C1 segment of cervical spinal cord (tissue), 14 donors: ENCODE measurements at regions not wholly inside any gene's neighbourhood (a gene's known extent, or its start where the extent isn't known, plus 50 kb on each side); places are given as distances from the start of the nearest gene placed in this dataset.

Source experiments
- DNase-seq, 14 donors: peaks; one replicate each; lab custom pipeline; 2025; lab: John Stamatoyannopoulos, UW

DNA sequence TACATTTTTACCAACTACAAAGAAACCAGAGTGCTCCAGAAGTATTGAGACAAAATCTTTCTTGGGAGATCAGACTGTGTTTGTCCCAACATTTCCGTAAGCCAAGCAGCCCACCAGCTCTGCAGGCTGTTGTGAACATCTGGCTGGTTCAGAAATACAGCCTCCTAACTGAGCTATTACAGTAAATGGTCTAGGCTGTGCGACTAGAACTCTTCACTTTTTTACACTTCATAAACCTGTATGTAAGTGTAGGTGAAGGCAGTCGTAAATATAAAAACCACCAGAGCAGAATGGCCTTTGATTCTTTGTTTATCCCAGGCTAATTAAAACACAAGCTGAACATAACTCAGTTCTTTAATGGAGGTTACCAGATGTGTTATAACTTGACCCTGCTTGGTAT is 235.3 kb downstream of the ARRDC4 start:
- DNase-seq = no peak

DNA sequence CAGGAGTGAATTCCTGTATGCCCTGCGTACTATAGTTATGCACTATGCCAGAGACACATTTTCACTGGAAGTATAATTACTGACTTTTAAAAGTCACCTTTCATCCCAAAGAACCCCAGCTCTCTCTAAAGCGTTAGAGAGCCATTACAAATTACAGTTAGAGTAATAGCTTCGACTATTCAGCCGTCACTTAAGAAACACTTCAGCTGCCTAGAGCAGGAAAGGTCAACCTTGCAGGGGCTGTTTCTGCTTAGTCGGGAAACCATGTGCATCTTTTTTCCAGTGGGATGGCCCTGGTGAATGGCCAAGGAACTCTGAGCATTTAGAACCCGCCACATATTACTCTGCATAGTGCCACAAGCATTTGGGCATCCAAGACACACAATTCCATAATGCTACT is 235.9 kb downstream of the ARRDC4 start:
- no peak for DNase-seq

DNA sequence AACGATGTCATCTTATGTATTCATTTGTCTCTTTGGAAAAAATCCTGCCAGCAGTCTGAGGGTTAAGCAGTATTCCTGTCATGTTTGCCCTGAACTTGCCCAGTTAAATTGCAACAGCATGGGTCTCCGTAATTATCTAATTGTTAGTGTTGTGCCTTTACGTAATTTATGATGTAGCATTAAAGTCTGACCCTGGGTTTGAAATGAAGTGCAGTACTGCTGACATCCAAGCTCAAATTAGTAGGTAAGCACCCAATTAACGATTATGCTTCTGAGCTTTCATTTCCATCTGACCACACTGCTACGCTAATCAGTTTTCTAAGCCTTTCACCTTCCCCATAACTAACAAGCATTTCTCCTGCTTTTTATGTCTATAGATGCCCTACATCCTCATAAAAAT is 241.8 kb downstream of the ARRDC4 start:
- no peak for DNase-seq

- no peak for DNase-seq
Measured at GRCh38 chr15:98203872-98204660, 243.6 kb downstream of the ARRDC4 start.

- DNase-seq = no peak
Measured at GRCh38 chr15:98207928-98208327, 247.4 kb downstream of the ARRDC4 start.

- DNase-seq = no peak
Measured at GRCh38 chr15:98213346-98213979, 253.0 kb downstream of the ARRDC4 start.

DNA sequence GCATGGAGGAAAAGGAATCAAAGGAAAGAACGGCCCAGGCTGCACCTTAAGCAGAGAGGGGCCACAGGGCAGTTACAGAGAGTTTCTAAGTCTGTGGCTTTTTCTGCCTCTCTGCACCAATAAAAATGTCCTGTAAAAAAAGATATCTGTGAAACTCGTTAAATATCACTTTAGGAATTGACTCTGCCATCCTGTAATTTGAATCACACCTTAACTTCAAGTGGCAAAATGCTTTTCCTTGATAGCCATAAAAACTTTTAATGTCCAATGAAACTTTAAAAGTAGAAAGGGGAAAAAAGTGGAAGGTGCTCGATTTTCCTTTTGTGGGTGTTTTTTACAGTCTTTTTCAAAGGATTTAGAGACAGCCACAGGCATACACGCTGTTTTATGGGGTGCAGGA is 255.7 kb downstream of the ARRDC4 start:
- DNase-seq = no peak

DNA sequence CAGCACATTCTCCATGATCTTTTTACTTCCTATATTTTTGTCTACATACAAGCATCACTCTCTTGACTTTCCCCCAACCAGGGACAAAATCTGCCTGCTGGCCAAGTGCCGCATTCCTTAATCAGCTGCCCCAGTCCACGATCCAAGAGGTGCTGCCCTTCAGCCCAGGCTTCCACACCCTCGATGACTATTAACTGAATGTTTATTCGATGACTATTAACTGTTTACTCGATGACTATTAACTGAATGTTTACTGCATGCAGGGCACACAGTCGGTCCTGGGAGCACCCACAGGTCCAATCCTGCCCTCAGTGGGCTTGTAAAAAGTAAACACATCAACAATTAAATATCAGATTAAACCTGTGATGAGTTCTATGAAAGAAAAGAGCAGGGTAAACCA is 256.9 kb downstream of the ARRDC4 start:
- no peak for DNase-seq

DNA sequence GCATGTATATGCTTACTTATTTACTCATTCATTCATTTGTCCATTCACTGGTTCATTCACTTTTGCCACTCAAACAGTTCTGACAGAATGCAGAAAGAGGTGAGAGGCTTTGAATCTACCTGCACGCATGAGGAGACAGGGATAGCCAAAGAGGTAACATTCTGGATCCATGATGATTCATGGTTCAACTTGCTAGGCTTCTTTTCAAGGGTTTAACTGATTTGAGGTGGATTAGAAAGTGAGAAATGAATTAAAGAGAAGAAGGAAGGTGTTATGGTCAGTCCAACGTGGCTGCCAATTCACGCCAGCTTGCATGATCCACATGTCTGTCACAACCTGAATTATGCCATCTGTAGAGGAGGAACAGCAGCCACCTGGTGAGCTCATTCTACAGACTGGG is 260.6 kb downstream of the ARRDC4 start:
- no peak for DNase-seq

GRCh38 chr15:98221577-98221976 is 261.1 kb downstream of the ARRDC4 start:
- DNase-seq = no peak

DNA sequence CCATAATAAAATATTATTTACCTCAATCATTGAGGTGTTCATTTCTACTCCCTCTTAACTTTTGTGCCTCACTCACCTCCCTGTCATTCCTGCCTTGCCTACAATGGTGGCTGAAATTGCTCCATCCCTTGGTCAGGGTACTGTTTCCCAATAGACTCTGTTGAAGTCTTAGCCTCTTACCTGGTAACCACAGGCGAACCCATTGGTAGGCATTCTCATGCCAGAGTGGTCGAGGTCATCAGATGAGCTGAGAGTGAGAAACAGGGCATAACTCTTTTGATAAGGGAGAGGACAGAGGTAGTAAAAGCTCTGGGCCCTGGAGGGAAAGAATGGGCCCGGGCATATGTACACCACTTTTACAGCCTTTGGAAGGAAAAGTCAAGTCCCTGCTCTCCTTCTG is 265.6 kb downstream of the ARRDC4 start:
- no peak for DNase-seq

DNA sequence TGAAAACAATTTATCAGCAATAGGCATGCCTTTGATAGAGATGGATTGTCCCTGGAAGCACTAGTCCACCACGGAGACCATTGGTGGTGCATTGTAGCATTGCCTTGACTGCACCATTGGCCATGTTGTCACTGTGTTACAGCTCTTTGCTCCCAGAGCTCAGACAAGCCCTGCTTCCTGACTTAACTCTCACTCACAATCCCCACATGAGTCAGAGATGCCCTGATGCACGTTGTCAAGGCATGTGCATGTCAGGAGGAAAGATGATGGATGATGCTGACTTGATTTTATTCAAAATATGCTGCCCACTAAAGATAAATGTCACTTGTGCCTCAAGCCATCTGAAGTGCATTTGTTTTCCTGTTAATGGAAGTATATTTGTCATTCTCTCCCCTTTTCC is 266.1 kb downstream of the ARRDC4 start:
- no peak for DNase-seq

DNA sequence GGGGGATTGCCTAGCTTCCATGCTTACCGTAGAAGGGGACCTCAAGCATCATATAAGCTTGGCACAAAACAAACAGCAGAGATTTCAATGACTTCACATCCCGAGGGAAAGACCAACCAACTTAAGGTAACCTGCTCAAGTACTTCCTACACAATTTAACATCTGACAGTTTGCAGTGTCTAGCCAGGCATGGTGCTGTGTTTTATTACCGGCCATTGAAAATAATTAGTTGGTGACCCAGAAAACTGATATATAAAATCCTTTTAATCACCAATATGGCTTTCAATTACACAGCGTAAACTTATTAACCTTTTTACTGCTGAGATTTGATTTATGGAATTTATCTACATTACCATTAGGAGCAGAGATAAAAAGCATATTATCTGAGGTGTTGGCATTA is 268.3 kb downstream of the ARRDC4 start:
- no peak for DNase-seq

DNA sequence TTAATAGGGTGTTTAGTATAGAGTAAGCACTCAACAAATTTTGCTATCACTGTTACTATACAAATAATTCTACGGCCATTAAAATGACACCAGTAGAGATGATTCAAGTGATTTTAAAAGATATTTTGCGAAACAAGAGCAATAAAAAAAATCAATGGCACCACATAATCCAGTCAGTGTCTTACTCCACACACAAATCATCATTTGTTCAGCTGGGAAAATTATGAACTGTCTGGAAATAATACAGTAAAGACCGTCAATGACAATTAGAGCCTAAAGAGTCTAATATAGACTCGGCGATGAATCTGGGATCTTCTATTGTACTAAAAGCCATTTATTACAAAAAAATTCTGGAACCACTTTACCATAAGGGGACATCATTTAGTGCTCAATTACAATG is 270.5 kb downstream of the ARRDC4 start:
- DNase-seq = no peak

- DNase-seq = no peak
Measured at GRCh38 chr15:98231696-98232440, 271.4 kb downstream of the ARRDC4 start.

DNA sequence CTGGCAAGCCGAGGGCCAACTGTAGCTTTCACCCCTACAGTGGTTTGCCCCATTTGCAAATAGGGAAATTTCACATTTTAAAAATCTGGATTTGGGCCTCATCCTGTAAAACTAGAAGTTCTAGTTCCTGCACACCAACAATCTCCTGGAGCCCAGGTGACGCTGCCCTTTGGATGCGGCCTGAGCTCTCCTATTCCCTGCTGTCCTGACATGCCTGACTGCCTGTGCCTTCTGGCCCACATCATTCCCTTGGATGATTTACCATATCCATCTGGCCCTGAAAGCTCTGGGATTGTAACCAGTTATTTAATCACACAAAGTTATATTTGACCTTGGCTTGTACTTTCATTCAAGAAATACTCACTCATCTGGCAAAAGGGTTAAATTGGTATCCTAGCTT is 272.3 kb downstream of the ARRDC4 start:
- no peak for DNase-seq

- DNase-seq = no peak
Measured at GRCh38 chr15:98233873-98234272, 273.4 kb downstream of the ARRDC4 start.

DNA sequence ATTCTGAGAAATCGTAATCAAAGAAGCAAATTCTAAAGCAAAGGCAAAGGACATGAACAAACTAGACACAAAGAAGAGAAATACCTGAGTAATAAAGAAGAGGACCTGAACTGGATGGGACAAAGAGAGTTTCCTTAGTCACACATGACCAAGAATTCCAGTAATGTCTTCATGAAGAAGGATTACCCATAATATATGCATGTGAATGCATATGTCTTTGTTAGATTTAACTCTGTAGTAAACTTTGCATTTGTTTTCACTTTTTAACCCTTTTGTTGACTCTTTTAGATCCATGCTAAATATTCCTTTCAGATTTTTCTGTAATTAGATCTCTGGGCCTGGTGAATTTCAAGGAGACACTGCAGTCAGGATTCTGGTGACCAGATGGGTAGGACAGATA is 279.8 kb downstream of the ARRDC4 start:
- DNase-seq = no peak

- DNase-seq = no peak
Measured at GRCh38 chr15:98241032-98241554, 280.6 kb downstream of the ARRDC4 start.

GRCh38 chr15:98257290-98257689 is 296.8 kb downstream of the ARRDC4 start:
- DNase-seq = no peak

DNA sequence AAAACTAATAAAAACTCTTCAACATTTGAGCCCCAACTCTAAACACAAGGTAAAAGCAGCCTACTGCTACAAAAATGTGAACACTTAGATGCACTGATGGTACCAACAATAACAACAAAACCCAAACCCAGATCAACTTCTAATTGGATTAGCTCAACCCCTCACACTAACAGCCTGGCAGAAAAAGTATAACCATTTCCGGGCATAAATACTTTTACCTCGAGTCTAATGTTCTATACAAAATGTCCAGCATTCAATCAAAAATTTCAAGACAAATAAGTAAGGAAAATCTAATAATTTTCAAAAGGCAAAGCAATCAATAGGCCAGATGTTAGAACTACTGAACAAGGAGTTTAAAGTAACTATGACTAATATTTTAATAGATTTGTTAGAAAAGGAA is 303.3 kb downstream of the ARRDC4 start:
- no peak for DNase-seq

- DNase-seq = no peak
Measured at GRCh38 chr15:98266295-98266694, 305.8 kb downstream of the ARRDC4 start.

GRCh38 chr15:98268163-98268562 is 307.7 kb downstream of the ARRDC4 start:
- no peak for DNase-seq
